GM19240 (cell line): ENCODE measurements at regions not wholly inside any gene's neighbourhood (a gene's known extent, or its start where the extent isn't known, plus 50 kb on each side); places are given as distances from the start of the nearest gene placed in this dataset.
"Not testable (repeated sequence)": the region's sequence is repeated elsewhere in the genome, so short reads cannot be mapped to it uniquely, and the experiment has no call there.

ENCODE experiments used
- DNase-seq: peaks from one replicate; pipeline ENCODE4 v3.0.0; 2011; ENCODE audit warnings: low spot score; ENCODE audit not compliant: insufficient read length

DNA sequence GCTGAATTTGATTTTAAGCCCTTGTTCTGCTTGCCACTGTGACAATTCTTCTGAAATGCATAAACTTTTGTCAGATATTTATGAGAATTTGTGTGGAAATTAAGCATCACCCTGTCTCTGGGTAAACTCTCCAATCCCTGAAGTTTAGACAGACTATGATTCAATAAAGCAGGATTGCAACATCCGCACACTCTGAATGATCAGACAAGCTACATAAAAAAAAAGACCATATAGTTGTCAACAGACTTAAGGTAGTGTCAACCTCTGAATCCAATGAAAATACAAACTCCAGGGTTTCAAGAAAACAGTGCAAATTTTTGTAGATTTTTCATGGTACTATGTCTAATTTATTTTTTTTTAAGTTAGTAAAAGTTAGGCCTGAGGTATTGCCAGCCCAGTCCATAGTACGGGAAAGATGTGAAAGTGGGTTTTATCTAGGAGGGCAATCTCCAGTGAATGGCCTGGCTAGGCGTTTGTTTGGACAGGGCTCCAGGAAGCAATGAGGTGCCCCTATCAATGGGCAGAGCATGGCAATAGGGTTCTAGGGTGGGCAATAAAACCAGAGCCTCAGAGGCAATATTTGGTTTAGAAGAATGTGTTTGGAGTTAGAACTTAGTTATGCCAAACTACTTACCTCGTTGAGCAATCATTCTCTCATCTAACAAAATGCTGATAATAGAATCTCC, 762.6 kb upstream of the SEMA6A start:
- no peak for DNase-seq

DNA sequence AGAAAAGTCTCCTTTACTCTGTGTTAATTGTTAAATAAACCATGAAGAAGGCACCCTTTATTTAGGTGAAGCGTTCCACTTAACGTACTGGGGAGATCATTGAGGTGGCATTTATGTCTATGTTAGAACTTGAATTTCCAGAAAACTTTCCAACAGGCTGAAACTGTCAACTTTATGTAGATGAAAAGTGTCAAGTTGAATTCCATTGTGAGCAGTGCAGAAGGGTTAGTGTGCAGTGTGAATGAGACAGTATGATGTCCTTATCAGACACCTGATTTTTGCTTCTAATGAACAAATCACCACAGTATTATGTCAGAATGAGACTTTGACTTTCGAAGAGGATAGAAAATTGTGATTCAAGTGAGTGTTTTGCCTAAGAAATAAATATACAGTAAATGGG, 761.6 kb upstream of the SEMA6A start:
- no peak for DNase-seq

DNA sequence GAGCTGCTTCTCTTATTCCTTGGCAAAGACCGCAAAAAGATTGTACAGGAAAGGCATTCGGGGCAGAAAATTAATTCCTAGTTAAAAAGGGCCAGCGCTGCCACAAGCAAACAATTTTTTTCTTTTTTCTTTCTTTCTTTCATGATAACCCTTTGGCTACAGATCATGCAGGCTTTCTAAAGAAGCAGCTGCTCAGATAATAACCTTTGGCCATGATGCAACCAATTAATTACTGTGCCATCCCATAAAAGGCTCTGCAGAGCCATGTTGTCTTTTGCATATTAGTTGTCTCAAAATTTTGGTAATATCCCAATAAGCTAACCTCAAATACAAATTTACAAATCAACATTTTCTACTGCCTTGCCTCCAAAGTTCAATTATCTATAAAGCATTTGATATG, 758.4 kb upstream of the SEMA6A start:
- DNase-seq: no peak

DNA sequence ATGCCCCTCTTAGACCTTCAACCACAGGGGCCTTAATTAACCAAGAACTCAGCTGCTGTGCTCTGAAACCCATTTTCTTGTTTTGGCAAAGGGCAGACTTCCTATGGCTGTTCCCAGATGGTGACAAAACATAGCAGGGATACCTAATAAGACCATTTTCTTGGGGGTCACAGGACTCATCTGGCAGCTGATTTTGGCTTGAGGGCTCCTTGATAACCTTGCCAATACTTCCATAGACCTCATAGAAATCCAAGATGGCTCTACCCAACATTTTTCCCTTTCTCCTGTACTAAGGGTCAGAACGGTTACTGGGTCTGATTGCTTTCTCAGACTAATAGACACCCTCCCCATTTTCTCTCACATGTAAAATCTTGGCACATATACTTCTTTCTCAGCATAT, 757.7 kb upstream of the SEMA6A start:
- DNase-seq: no peak

- DNase-seq: no peak
Observed at GRCh38 chr5:117327511-117327910, 752.9 kb upstream of the SEMA6A start.

DNA sequence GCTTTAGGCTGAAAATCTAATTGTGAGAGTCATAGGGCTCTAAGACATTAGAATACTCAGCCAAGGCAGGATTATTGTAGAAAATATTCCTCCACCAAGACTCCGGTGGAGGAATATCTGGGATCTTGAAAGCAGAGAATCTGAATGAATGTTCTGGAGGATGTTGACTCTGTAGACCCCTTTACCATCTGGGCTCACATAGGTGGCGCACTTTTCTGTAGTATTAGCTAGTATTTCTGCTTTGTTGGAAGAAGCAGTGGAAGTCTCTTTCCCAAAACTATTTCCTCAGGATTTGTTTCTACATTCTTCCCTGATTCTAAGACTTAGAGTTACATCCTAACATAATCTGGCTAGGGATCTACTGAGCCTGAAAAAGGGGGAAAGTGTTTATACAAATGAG, 752.4 kb upstream of the SEMA6A start:
- DNase-seq: no peak

- no peak for DNase-seq
Observed at GRCh38 chr5:117318528-117318927, 743.9 kb upstream of the SEMA6A start.

DNA sequence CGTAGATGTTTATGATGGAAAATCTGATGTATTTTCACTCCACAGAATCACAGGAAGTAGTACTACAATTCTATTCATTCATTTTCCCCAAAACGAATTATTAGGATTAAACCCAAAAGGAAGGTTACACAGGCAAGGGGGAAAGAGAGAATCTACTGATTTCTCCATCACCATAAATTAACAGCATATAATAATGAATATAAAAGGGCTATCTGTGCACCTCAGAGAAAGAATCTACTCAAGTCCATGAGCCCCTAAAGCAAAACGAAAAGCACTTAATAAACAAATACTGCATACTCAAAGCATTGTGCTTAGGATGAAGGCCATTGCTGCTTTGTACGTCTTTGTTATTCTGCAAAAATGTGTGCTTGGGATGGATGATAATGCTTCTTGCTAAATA, 740.5 kb upstream of the SEMA6A start:
- no peak for DNase-seq

- DNase-seq: not testable (repeated sequence)
Observed at GRCh38 chr5:117304512-117305107, 730.0 kb upstream of the SEMA6A start.

GRCh38 chr5:117302949-117303348, 728.3 kb upstream of the SEMA6A start:
- no peak for DNase-seq

DNA sequence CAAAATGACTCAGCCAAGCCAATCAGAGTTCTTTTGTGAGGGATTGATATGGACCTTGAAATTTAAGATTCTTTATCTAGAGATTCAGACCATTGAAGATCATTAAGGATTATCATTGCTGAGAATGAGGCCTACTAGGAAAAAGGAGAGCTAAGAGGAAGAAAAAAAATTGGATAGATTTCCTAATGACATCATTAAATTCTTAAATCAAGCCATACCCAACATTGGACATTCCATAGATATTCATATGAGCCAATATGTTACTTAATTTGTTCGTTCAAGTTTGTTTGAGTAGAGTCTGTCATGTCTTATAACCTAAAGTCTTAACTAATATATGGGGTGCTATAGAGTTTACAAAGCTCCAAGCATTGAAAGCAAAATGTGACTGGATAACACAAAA, 727.9 kb upstream of the SEMA6A start:
- DNase-seq: no peak

GRCh38 chr5:117299936-117300328, 725.3 kb upstream of the SEMA6A start:
- DNase-seq: no peak

- DNase-seq: no peak
Observed at GRCh38 chr5:117299224-117299935, 724.8 kb upstream of the SEMA6A start.

- DNase-seq: no peak
Observed at GRCh38 chr5:117296872-117297271, 722.2 kb upstream of the SEMA6A start.

DNA sequence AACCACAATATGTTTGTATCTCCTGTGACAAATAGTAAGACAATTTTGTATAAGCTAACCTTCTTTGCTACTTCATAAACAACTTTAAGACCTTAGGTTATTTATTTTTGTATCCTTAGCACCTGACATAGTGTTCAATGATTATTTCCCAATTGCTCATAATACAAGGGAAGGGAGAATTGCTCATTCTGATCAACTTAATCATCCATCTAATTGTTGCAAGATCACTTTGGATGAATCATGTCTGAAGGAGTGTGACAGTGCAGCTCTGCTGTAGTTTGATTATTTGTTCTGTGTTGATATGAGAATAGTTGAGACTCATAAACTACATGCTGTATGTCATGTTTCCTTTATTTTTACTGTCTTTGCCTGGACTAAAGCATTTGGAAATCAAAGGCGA, 721.3 kb upstream of the SEMA6A start:
- no peak for DNase-seq

DNA sequence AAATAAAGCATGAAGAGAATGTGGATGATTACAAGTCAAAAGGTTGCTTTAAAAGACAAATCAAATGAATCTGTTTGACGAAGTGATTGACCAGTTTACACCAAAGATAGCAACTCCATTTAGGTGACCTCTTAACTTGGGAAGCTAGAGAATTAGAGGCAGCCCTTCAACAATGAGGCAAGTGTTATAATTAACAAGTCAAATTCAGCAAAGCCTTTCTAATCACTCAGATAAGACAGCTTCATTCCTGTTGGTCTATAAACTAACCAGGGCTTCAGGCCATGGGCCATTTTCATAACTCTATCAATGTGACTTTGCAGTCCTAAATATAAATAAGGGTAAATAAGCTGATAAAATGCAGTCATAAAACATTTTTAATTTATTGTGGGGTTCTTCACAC, 712.2 kb upstream of the SEMA6A start:
- DNase-seq: no peak

DNA sequence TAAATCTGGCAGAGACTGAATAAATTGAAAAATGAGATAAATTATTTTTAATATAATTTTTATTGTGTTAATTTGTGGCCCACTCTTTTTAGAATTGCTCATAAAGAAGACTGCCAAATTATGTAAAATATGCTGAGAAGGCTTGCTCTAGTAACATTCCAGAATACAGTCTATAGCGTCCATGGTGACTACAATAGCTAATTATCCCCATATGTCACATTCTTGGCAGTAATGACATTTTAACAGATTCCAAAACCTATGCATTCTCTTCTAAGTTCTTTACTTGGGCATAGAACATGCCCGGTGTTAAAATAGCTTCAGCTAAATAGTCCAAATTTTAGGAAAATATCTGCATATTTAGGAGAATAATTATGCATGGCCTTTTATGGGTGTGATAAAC, 697.0 kb upstream of the SEMA6A start:
- DNase-seq: no peak

GRCh38 chr5:117266280-117266679, 691.7 kb upstream of the SEMA6A start:
- no peak for DNase-seq

- DNase-seq: no peak
Observed at GRCh38 chr5:117263231-117263630, 688.6 kb upstream of the SEMA6A start.

- no peak for DNase-seq
Observed at GRCh38 chr5:117262572-117263131, 688.0 kb upstream of the SEMA6A start.

GRCh38 chr5:117261948-117262571, 687.4 kb upstream of the SEMA6A start:
- DNase-seq: no peak
